Activated T-cell treated with anti-CD3 and anti-CD28 coated beads for 48 hours (primary cell): ENCODE measurements at regions not wholly inside any gene's neighbourhood (a gene's known extent, or its start where the extent isn't known, plus 50 kb on each side); places are given as distances from the start of the nearest gene placed in this dataset.

Source experiments
- DNase-seq: peaks from one replicate; pipeline ENCODE4 v3.0.0-alpha.2; 2020; ENCODE audit warnings: low read depth

DNA sequence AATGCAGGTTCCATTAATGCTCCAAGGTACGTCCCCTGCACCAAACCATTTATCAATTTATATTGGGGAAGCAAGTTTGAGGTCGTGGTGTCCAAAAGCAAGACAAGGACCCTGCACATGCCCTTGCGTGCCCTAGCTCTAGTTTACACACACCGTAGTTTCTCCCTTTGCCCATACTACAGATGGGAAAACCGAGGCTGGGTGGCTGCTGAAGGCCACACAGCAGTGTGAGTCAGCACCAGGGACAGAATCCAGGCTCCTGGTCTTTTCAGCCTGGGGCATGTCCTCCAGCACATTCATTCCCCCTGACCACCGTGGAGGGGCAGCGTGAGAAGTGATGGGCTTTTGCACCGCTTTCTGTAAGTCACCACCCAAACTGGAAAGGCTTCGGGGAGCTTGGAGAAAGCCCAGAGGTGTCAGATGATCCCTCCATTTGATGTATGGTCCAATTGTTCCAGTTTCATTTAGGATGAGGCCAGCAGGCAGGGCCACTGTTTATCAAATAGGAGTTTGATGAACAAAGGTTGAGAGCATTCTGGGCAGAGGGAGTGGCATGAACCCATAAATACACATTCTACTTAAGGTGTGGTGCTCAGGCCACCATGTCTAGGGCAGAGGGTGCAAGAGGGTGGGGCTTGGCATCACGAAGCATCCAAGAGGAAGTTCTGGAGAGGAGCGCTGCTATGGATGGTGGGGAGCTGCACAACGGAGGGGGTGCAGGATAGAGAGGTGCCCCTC is 274.1 kb downstream of the HAUS1 start:
- DNase-seq = no peak

DNA sequence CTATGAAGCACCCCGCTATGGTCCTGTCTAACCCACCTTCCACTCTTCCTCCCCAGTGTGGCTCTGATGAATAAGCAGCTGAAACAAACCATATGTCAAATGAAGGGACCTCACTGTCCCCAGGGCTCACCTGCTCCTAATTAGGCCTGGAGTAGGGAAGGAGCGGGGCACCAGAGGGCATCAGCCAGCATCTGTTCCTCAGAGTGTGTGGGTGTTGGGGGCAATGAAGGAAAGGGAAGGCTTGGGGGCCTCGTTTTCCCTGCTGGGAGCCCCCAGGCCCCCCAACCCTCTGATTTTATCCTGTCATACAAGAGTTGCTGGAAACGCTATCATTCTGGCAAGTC is 274.7 kb downstream of the HAUS1 start:
- no peak for DNase-seq

DNA sequence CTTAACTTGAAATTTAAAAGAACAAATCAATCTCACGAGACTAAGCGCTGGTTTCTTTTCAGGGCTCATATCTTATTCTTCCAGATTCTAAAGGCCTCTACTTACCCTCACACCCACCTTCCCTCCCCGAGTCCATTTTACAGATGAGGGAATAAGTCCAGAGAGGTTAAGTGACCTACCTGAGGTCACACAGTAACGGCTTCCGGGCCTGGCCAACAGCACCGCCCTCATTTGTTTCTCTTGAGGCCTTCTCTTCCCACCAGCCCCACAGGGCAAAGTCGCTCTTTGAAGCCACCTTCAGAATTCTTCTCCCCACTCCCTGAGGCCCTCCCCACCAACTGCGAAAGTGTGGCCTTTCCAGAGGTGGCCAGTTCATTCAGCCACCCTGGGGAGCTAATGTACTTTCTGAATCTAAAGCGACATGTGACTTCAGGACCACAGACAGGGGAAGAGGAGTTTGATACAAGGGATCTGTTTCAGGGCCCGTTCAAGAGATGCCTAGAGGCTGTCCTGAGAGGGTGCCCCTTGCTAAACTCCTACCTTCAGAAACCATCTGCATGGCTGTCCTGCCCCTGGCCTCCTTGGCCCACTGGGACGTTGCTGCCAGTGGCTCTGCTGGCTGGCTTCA is 275.3 kb downstream of the HAUS1 start:
- DNase-seq = no peak

DNA sequence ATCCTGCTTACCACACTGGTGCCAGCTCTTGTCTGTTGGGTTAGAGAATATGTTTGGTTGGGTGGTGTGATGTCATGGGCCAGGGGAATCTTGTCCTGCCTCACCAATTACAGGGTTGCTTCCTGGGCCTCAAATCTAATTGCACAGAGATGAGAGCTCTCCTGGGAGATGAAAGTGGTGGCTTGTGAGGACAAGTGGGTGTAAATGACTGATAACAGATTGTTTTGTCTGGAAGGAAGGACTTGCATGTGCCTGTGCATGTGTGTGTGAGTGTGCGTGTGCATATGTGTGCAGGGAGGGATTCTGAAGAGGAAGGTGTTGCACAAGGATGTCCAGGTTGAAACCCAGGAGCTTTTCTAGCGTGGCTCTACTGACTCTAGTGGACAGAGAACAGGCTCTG is 271.9 kb downstream of the LOXHD1 start:
- DNase-seq = no peak

DNA sequence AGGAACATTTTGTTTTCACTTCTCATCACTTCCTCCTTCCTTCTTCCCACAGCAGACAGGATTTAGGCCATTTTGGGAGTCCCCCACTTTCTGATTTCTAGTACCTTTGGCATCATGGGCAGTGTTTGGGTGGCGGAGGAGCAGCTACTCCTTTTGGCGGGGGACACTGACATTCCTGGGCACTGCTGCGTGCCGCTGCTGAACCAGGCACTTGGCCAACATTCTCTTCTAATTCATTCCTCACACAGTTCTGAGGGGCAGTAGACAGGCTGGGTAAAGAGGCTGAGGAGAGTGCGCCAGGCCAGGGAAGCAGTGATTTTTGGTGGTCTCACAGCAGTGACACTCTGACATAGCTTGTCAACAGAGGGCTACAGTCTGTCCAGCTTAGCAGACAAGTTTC is 270.2 kb downstream of the LOXHD1 start:
- no peak for DNase-seq

DNA sequence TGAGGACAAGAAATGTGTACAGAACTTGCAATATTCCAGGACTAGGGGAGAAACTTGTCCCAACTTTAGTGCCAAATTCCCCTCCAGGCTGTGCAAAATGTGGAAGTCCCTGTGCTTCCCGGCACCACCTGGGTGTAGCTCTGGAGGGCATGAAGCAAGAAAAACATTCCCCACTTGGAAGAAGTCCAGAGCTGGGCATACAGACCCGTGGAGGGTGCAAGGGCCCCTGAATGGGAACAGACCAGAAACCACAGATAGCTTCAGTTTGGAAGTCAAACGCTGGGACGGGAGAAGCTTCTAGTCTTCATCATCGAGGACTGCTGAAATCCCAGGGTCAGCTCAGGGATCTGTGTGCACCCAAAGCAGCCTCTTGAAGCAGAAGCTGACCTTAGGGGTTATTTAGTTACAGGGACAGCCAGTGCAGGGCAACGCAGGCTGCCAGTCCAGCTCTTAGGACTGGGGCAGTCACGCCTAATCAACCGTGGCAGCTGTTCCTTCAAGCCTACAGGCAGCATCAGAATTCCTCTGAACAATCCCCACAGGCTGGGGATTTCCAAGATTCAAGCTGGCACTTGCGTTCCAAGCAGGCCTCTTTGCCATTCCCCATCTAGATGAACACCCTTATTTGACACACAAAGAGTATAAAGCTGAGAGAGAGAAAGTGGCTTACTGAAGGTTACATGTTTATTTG is 269.4 kb downstream of the LOXHD1 start:
- no peak for DNase-seq

DNA sequence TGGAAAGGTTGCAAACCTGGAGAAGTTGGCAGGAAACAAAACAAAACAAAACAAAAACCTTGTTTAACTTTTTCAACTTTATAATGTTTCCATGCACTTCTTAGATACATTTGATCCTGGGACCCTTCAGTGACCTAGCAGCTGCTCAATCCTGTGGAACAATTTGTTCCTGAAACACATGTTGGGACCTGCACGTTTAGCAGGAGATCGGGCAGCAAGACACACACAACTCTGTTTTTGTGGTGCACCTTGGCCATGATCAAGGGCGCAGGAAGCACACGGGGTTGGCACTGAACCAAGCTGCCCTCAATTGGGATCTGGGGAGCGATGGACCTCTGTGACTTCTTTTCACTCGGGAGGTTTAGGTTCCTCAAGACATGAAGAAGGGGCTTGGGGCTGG is 268.7 kb downstream of the LOXHD1 start:
- DNase-seq = no peak

DNA sequence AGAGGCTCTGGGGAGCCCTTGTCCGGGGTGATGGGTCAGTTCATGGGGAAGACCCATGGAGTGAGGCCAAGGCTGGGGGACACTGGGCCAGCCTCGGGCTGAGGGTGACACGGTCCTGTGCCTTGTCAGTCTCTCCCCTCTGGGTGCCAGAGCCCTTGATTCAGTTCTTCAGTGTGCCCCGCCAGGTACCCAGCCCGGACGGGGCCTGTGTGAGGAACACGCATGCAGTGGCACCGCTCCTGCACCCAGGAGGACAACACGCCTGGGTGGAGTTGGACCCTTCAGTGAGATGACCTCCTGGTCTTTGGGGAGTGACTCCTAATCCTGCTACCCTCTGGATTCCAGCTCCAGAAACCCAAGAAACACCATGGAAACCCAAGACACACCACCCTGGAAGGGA is 264.4 kb downstream of the LOXHD1 start:
- no peak for DNase-seq

DNA sequence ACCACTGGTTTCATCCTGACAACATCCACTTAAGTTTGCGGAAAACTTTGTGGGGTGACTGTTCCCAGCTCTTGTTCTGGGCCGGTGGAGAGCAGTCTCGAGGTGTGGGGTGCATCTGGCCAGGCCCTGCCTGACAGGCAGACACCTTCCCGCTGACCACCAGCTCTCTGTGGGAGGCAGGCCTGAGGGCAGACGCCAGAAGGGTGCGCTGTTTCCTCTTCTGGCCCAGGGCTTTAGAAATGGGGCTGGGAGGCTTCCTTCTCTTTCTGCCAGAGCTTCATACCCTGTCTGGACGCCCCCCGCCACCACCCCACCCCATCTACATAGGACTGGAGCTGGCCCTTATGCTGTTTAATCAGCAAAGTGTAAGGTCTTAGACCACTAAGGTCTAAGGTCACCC is 263.8 kb downstream of the LOXHD1 start:
- DNase-seq = no peak

DNA sequence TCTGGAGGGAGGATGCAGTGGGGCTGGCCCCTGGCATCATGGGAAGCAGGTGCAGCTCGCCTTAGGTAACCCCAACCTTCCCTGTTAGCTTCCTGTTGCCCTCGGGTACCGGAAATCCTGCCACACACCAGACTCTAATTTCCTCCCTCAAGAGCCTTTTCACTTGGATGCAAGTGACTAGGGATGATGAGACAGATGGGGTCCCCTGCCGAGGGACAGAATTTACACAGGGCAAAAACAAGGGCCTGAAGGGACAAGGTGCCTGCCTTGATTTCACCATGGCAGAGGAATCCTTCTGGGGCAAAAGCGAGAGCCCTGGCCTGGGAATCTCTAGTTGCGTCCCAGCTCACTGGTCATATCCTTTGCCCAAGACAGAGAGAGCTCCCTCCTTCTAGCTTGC is 263.1 kb downstream of the LOXHD1 start:
- no peak for DNase-seq

DNA sequence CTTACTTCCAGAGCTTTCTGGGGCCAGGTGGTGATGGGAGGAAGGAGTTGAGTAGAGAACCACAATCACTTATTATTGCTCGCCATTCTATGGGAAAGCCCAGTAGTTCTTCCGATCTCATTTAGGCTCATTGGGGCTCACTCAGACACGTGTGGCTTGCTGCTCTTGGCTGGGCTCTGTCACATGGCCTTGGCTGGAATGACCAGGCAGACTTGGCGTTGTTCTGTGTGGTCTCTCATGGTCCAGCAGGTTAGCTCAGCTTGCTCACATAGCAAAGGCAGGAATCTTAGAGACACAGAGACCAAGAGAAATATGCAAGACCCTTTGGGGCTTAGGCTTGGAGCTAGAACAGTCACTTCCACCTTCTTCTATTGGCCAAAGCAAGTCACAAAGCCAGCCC is 261.2 kb downstream of the LOXHD1 start:
- no peak for DNase-seq

DNA sequence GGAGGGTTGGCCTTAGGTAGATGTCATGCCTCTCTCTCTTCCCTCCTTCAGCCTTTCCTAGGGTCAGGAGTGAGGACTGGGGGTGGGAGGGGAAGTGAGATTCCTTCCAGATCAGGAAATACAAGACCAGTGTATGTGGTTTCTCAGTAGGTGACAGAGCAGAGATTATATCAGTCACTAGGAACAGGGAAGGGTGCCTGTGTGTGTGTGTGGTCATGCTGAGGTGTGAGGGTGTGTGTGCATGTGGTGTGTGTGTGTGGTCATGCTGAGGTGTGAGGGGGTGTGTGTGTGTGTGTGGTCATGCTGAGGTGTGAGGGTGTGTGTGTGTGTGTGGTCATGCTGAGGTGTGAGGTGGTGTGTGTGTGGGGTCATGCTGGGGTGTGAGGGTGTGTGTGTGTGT is 259.8 kb downstream of the LOXHD1 start:
- DNase-seq = no peak

DNA sequence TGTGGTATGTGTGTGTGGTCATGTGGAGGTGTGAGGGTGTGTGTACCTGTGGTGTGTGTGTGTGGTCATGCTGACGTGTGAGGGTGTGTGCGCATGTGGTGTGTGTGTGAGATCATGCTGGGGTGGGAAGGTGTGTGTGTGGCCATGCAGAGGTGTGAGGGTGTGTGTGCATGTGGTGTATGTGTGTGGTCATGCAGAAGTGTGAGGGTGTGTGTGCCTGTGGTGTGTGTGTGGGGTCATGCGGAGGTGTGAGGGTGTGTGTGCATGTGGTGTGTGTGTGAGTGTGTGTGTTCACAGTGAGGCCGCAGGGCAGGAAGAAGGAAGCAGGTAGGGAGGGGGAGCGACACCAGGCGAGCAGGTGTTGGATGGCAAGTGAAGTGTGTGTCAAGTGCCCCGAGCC is 259.0 kb downstream of the LOXHD1 start:
- no peak for DNase-seq

DNA sequence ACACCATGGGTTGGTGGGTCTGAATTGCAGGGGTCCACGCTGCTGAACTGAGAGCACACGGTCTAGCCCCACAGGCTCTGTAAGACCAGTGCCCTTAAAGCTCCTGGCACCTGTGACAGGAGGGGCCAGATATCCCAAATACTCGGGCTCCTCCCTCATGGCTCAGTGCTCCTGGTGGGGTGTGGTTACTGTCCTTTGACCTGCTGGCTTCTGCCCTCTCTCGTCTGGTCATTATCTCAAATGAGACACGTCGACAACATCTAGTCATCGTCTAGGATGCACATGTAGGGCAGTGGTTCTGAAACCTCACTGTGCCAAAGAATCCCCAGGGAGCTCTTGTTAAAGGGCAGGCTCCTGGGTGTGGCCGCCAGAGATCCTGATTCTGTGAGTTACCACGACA is 258.4 kb downstream of the LOXHD1 start:
- no peak for DNase-seq

DNA sequence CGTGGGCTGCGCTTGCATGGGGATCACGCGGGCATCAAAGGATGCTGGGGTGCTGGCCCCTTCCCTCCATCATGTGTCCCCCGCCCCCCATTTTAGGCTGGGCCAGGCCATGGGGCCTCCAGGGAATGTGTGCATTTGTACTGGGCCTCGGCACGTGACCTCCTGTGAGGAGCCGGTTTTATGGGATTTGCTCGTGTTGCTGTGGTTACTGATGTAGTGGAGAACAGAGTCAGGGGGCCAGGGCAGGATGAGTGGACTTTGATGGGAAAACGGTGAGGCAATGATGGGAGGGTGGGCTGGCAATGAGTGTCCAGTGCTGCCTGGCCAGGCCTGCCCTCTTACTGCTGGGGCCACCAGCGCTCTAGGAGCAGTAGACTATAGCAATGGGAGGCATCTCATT is 257.7 kb downstream of the LOXHD1 start:
- DNase-seq = no peak

DNA sequence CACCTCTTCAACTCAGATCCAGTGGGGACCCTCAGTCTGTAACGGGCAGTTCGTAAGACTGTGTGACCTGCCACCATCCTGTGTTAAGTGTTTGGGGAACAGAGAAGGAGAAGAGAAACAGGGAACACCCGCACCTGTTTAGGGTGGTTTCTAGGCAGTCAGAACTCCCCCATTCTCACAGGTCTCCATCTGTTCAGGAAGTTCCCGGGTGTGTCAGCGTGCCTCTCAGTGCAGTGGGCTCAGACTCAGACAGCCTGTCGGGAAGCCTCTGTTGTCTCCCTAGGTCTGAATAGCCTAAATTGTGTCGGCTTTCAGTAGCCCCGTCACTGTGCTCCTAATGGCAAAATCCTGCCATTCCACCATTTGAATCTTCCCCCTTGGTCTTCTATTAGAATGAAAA is 256.6 kb downstream of the LOXHD1 start:
- no peak for DNase-seq

DNA sequence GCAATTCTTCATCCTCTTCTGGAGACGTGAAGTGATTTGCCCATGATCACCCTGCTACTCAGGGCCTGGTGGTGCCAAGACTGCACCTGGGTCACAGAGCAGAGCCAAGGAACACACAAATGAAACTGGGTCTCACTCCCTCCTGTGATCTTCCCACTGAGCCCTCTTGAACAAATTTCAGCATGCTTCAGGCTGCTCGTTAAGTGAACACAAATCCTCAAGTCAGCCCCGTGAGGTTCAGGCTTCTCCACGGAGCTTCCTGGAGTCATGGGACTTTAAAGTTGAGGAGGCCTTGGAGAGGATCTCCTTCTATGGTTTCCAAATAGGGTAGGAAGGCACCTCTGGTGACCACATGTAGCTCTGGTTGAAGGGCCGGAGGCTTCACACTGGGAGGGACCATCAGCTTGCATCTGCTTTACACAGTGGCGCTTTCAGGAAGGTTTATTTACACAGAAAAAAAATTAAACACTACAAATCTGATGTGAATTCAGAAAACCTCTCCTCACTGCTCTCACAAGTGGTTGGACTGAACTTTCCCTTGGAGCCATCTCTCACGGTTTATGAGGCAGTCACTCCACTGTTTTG is 255.4 kb downstream of the LOXHD1 start:
- DNase-seq = no peak

DNA sequence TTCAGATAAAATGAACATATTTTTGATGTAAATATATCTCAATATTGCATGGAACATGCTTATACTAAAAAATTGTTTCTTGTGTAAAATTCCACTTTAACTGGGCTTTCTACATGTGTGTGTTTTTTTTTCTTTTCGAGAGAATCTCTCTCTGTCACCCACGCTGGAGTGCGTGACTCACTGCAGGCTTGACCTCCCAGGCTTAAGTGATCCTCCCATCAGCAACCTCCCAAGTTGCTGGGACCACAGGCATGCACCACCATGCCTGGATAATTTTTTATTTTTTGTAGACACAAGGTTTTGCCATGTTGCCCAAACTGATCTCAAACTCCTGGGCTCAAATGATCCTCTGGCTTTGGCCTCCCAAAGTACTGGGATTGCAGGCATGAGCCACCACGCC is 254.6 kb downstream of the LOXHD1 start:
- DNase-seq = no peak

DNA sequence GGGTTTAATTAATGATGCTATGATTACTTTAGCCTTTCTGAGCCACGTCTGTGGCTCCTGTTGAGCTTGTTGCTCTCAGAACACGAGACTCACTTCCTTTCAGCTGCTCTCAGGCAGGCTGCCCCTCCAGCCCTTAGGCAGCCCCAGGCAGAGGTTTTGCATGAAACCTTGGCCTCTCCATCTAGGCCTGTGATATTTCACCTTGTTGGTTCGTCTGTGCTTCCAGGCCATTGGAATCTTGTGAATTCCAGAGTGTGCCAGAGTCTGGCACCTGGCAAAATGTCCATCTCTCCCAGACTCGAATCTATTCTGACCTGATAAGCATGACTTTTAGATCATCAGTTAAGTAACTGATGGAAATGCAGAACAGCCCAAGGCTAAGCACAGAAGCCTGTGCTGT is 254.1 kb downstream of the LOXHD1 start:
- DNase-seq = no peak

DNA sequence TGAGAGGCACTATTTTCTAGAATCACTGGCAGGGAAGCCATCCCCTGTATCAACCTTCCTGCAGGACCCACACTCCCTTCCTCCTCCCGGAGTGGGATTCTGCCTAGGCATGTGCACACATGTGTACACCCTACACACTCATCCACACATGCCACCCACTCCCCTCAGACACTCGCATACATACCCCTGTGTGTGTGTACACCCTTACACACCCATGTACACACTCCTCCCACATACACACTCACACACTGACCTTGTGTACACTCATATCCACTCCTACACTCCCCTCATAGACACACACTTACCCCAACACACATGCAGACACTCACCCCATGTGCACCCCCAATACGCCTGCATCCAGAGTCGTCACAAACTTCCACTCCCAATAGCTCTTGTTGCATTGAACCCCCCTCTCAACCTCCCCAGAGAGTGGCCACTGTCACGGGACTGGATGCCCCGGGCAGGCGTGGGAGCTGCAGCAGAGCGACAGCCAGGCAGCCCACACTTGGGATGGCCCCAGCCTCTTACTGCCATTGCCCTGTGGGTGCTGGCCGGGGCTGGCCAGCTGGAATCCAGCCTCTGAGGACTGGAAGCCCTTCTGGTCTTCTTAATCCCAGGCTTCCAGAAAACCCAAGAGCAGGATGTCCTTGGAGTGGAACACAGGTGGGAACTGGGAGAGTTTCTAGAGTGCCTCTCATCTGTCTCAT is 251.0 kb downstream of the LOXHD1 start:
- DNase-seq = no peak

DNA sequence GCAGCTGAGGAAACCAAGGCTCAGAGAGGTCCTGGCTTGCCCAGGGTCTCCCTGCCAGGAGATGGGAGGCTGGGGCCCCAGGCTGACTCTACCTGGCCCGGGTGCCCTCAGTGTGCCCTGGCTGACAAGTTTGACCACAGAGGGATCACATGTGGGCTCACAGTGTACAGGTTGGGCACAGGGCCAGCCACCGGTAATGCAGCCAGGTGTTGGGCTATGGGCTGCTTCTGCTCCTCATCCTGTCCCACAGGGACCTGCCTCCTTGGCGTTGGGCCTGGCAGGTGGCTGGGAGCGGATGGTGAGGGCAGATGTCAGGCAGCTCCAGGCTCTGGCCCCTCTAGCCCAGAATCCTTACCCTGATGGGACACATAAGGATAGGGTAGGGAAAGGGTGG is 250.5 kb downstream of the LOXHD1 start:
- DNase-seq = no peak

DNA sequence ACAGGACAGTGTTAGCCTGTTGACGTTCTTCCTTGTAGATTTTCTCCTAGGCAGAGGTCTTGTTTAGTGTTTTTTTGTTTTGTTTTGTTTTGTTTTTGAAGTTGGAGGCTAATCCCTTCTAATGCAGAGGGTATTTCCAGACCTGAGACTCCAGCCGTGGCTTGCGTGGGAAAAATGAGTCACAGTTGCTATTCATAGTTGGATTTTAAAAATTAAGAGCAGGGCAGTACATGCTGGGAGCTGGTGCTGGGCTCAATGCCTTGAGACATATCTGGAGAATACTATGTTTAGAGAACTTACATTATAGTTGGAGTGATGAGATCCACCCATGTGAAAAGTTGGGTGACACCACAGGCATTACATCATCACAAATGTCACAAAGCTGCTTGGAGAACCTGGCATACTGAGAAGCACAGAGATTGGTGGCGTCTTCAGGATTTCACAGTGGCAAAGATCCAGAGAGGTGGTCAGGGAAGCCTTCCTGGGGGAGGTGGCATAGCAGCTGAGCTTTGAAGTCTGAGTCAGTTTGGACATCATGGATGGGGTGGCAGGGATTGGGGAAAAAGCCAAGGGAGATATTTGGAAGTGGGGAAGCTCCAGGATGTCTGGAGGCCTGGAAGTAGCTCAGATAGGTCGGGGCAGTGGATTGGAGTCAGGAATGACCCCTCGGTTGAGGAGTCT is 249.4 kb downstream of the LOXHD1 start:
- DNase-seq = no peak
